ENCODE measurements at regions not wholly inside any gene's neighbourhood (a gene's known extent, or its start where the extent isn't known, plus 50 kb on each side); places are given as distances from the start of the nearest gene placed in this dataset.

- TF ChIP-seq POLR2A (IDR thresholded peaks at IDR 0.05; ENCODE audit: low read length) = no peak
- no peak for TF ChIP-seq MAX (IDR thresholded peaks at IDR 0.05)
- TF ChIP-seq, protein P1, sequence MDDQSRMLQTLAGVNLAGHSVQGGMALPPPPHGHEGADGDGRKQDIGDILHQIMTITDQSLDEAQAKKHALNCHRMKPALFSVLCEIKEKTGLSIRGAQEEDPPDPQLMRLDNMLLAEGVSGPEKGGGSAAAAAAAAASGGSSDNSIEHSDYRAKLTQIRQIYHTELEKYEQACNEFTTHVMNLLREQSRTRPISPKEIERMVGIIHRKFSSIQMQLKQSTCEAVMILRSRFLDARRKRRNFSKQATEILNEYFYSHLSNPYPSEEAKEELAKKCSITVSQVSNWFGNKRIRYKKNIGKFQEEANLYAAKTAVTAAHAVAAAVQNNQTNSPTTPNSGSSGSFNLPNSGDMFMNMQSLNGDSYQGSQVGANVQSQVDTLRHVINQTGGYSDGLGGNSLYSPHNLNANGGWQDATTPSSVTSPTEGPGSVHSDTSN (IDR thresholded peaks at IDR 0.05) = no peak
- TF ChIP-seq EP300 (IDR thresholded peaks at IDR 0.05) = no peak
These were observed 823.7 kb downstream of the GLUD2 start for GRCh38 chrX:121871122-121871521.
